ENCODE measurements at regions not wholly inside any gene's neighbourhood (a gene's known extent, or its start where the extent isn't known, plus 50 kb on each side); places are given as distances from the start of the nearest gene placed in this dataset.
A peak's percentile ranks its signal among the peaks of the same experiment; 100 is the strongest.

GRCh38 chr11:122336706-122337105, 220.7 kb upstream of the BLID start:
- peaks cover 12 to 18% of the 10 kb centered on the region in 2 donors for H3K27me3 Mint-ChIP-seq
- H3K4me1 Mint-ChIP-seq (ENCODE audit: low read depth in 2 of 2): no peaks in the 10 kb centered on the region
- H3K36me3 Mint-ChIP-seq: no peaks in the 10 kb centered on the region
- no peaks in the 10 kb centered on the region for H3K9me3 Mint-ChIP-seq
- DNase-seq (ENCODE audit: low spot score) (no peak), ATAC-seq (no peak)
- no peak overlapping the region for H3K4me3 Mint-ChIP-seq
- no peak overlapping the region for H3K27ac Mint-ChIP-seq

GRCh38 chr11:122334546-122335339, 218.7 kb upstream of the BLID start:
- ATAC-seq: no peak
- Mint-ChIP-seq H3K27me3 (peaks cover 9 to 18% of the 10 kb centered on the region in 2 donors), H3K4me3 (no peak overlapping the region), H3K27ac (no peak overlapping the region), H3K9me3 (no peaks in the 10 kb centered on the region), H3K4me1 (ENCODE audit: low read depth in 2 of 2) (no peaks in the 10 kb centered on the region), H3K36me3 (no peaks in the 10 kb centered on the region)
- DNase-seq (ENCODE audit: low spot score): no peak

GRCh38 chr11:122333467-122333866, 217.5 kb upstream of the BLID start:
- ATAC-seq: no peak
- peaks cover 7 to 18% of the 10 kb centered on the region in 2 donors for H3K27me3 Mint-ChIP-seq
- no peaks in the 10 kb centered on the region for H3K4me1 Mint-ChIP-seq (ENCODE audit: low read depth in 2 of 2)
- no peak overlapping the region for H3K4me3 Mint-ChIP-seq
- no peaks in the 10 kb centered on the region for H3K9me3 Mint-ChIP-seq
- no peaks in the 10 kb centered on the region for H3K36me3 Mint-ChIP-seq
- H3K27ac Mint-ChIP-seq: no peak overlapping the region
- no peak for DNase-seq (ENCODE audit: low spot score)

- H3K9me3 Mint-ChIP-seq: no peaks in the 10 kb centered on the region
- H3K36me3 Mint-ChIP-seq: no peaks in the 10 kb centered on the region
- H3K27ac Mint-ChIP-seq: no peak overlapping the region
- no peak for ATAC-seq
- H3K4me3 Mint-ChIP-seq: no peak overlapping the region
- H3K27me3 Mint-ChIP-seq: peaks cover 7 to 18% of the 10 kb centered on the region in 2 donors
- no peak for DNase-seq (ENCODE audit: low spot score)
- H3K4me1 Mint-ChIP-seq (ENCODE audit: low read depth in 2 of 2): no peaks in the 10 kb centered on the region
Measured at GRCh38 chr11:122331079-122331478, 215.1 kb upstream of the BLID start.

GRCh38 chr11:122330279-122330965, 214.4 kb upstream of the BLID start:
- peak in 1 of 2 donors; percentile 36 for ATAC-seq
- no peak overlapping the region for H3K4me3 Mint-ChIP-seq
- no peak overlapping the region for H3K27ac Mint-ChIP-seq
- no peaks in the 10 kb centered on the region for H3K36me3 Mint-ChIP-seq
- peaks cover 7 to 18% of the 10 kb centered on the region in 2 donors for H3K27me3 Mint-ChIP-seq
- H3K4me1 Mint-ChIP-seq (ENCODE audit: low read depth in 2 of 2): no peaks in the 10 kb centered on the region
- DNase-seq (ENCODE audit: low spot score): no peak
- no peaks in the 10 kb centered on the region for H3K9me3 Mint-ChIP-seq

GRCh38 chr11:122327528-122327927, 211.5 kb upstream of the BLID start:
- no peaks in the 10 kb centered on the region for H3K36me3 Mint-ChIP-seq
- H3K4me3 Mint-ChIP-seq: no peak overlapping the region
- ATAC-seq: no peak
- no peak for DNase-seq (ENCODE audit: low spot score)
- no peak overlapping the region for H3K27ac Mint-ChIP-seq
- H3K4me1 Mint-ChIP-seq (ENCODE audit: low read depth in 2 of 2): no peaks in the 10 kb centered on the region
- no peaks in the 10 kb centered on the region for H3K9me3 Mint-ChIP-seq
- peaks cover 0 to 4% of the 10 kb centered on the region in 2 donors for H3K27me3 Mint-ChIP-seq

GRCh38 chr11:122323754-122324421, 207.9 kb upstream of the BLID start:
- Mint-ChIP-seq H3K27ac (no peak overlapping the region), H3K4me1 (ENCODE audit: low read depth in 2 of 2) (no peaks in the 10 kb centered on the region), H3K27me3 (peaks cover 0 to 11% of the 10 kb centered on the region in 2 donors), H3K4me3 (no peak overlapping the region), H3K36me3 (no peaks in the 10 kb centered on the region), H3K9me3 (no peaks in the 10 kb centered on the region)
- DNase-seq (ENCODE audit: low spot score): no peak
- no peak for ATAC-seq

- no peaks in the 10 kb centered on the region for H3K4me1 Mint-ChIP-seq (ENCODE audit: low read depth in 2 of 2)
- ATAC-seq (no peak), DNase-seq (ENCODE audit: low spot score) (no peak)
- H3K4me3 Mint-ChIP-seq: no peak overlapping the region
- peaks cover 0 to 11% of the 10 kb centered on the region in 2 donors for H3K27me3 Mint-ChIP-seq
- H3K27ac Mint-ChIP-seq: no peak overlapping the region
- no peaks in the 10 kb centered on the region for H3K9me3 Mint-ChIP-seq
- H3K36me3 Mint-ChIP-seq: no peaks in the 10 kb centered on the region
Measured at GRCh38 chr11:122322329-122322728, 206.3 kb upstream of the BLID start.

- Mint-ChIP-seq H3K4me3 (no peak overlapping the region), H3K27ac (no peak overlapping the region), H3K4me1 (ENCODE audit: low read depth in 2 of 2) (no peaks in the 10 kb centered on the region), H3K9me3 (no peaks in the 10 kb centered on the region), H3K36me3 (no peaks in the 10 kb centered on the region), H3K27me3 (peaks cover 0 to 11% of the 10 kb centered on the region in 2 donors)
- no peak for ATAC-seq
- DNase-seq (ENCODE audit: low spot score): no peak
Measured at GRCh38 chr11:122320671-122321070, 204.7 kb upstream of the BLID start.

- no peak for DNase-seq (ENCODE audit: low spot score)
- no peaks in the 10 kb centered on the region for H3K9me3 Mint-ChIP-seq
- ATAC-seq: peak in 1 of 2 donors; percentile 48
- H3K4me3 Mint-ChIP-seq: no peak overlapping the region
- H3K36me3 Mint-ChIP-seq: no peaks in the 10 kb centered on the region
- no peaks in the 10 kb centered on the region for H3K4me1 Mint-ChIP-seq (ENCODE audit: low read depth in 2 of 2)
- H3K27ac Mint-ChIP-seq: no peak overlapping the region
- H3K27me3 Mint-ChIP-seq: peaks cover 0 to 11% of the 10 kb centered on the region in 2 donors
Measured at GRCh38 chr11:122319691-122320620, 203.9 kb upstream of the BLID start.

GRCh38 chr11:122319085-122319484, 203.1 kb upstream of the BLID start:
- ATAC-seq (no peak), DNase-seq (ENCODE audit: low spot score) (no peak)
- Mint-ChIP-seq H3K27me3 (peaks cover 0 to 11% of the 10 kb centered on the region in 2 donors), H3K27ac (no peak overlapping the region), H3K36me3 (no peaks in the 10 kb centered on the region), H3K4me3 (no peak overlapping the region), H3K4me1 (ENCODE audit: low read depth in 2 of 2) (no peaks in the 10 kb centered on the region), H3K9me3 (no peaks in the 10 kb centered on the region)

GRCh38 chr11:122317305-122317704, 201.3 kb upstream of the BLID start:
- Mint-ChIP-seq H3K4me1 (ENCODE audit: low read depth in 2 of 2) (no peaks in the 10 kb centered on the region), H3K36me3 (no peaks in the 10 kb centered on the region), H3K27ac (no peak overlapping the region), H3K27me3 (peaks cover 0 to 6% of the 10 kb centered on the region in 2 donors), H3K4me3 (no peak overlapping the region), H3K9me3 (no peaks in the 10 kb centered on the region)
- no peak for DNase-seq (ENCODE audit: low spot score)
- no peak for ATAC-seq

GRCh38 chr11:122313581-122313980, 197.6 kb upstream of the BLID start:
- Mint-ChIP-seq H3K36me3 (no peaks in the 10 kb centered on the region), H3K27ac (no peak overlapping the region), H3K9me3 (no peaks in the 10 kb centered on the region), H3K4me3 (no peak overlapping the region), H3K4me1 (ENCODE audit: low read depth in 2 of 2) (no peaks in the 10 kb centered on the region), H3K27me3 (peaks cover 5 to 9% of the 10 kb centered on the region in 2 donors)
- DNase-seq (ENCODE audit: low spot score) (no peak), ATAC-seq (peak in 1 of 2 donors; percentile 50)

All from natural killer cell treated with Interleukin-12 subunit alpha and Interleukin-12 subunit beta and Interleukin-15 and Interleukin-18, amount 100 ng/mL, for 72 hours (primary cell).